Skeletal muscle satellite cell (primary cell): ENCODE measurements at regions not wholly inside any gene's neighbourhood (a gene's known extent, or its start where the extent isn't known, plus 50 kb on each side); places are given as distances from the start of the nearest gene placed in this dataset.

Experiments used
- H3K27me3 ChIP-seq: 2 replicates; pipeline ENCODE4 v1.7.0; 2013; ENCODE audit warnings: low read length; ENCODE audit not compliant: control insufficient read depth, insufficient read depth
- H3K36me3 ChIP-seq: 2 replicates; pipeline ENCODE4 v1.7.0; 2013; ENCODE audit warnings: mild to moderate bottlenecking, control low read depth, low read length; ENCODE audit not compliant: insufficient read depth
- H3K4me1 ChIP-seq: 2 replicates; pipeline ENCODE4 v1.7.0; 2013; ENCODE audit warnings: low read length; ENCODE audit not compliant: control insufficient read depth, insufficient read depth
- H3K4me2 ChIP-seq: 2 replicates; pipeline ENCODE4 v1.7.0; 2013; ENCODE audit warnings: mild to moderate bottlenecking, low read length
- H3K4me3 ChIP-seq: 2 replicates; pipeline ENCODE4 v1.7.0; 2013; ENCODE audit warnings: low read length
- H3K9ac ChIP-seq: 2 replicates; pipeline ENCODE4 v1.7.0; 2013; ENCODE audit warnings: mild to moderate bottlenecking, low read depth, low read length, moderate library complexity
- H3K9me3 ChIP-seq: replicated peaks from 2 replicates; pipeline ENCODE4 v1.7.0; 2013; ENCODE audit warnings: mild to moderate bottlenecking, control low read depth, low read length

- H3K4me1 ChIP-seq = no peaks in the 10 kb centered on the region
- H3K36me3 ChIP-seq = no peaks in the 10 kb centered on the region
- no peaks in the 10 kb centered on the region for H3K27me3 ChIP-seq
- no peak overlapping the region for H3K4me3 ChIP-seq
- H3K4me2 ChIP-seq = no peak overlapping the region
- H3K9me3 ChIP-seq = no peaks in the 10 kb centered on the region
- no peak overlapping the region for H3K9ac ChIP-seq
These were observed 182.1 kb upstream of the CARD18 start for GRCh38 chr11:105321696-105322095.

- Histone ChIP-seq H3K27me3 (no peaks in the 10 kb centered on the region), H3K36me3 (no peaks in the 10 kb centered on the region), H3K9ac (no peak overlapping the region), H3K9me3 (no peaks in the 10 kb centered on the region), H3K4me3 (no peak overlapping the region), H3K4me1 (no peaks in the 10 kb centered on the region), H3K4me2 (no peak overlapping the region)
These were observed 175.7 kb upstream of the CARD18 start for GRCh38 chr11:105315287-105315686.

GRCh38 chr11:105312266-105312665, 172.7 kb upstream of the CARD18 start:
- no peaks in the 10 kb centered on the region for H3K9me3 ChIP-seq
- no peaks in the 10 kb centered on the region for H3K36me3 ChIP-seq
- no peak overlapping the region for H3K9ac ChIP-seq
- no peak overlapping the region for H3K4me3 ChIP-seq
- H3K4me2 ChIP-seq = no peak overlapping the region
- no peaks in the 10 kb centered on the region for H3K4me1 ChIP-seq
- no peaks in the 10 kb centered on the region for H3K27me3 ChIP-seq

GRCh38 chr11:105298630-105299029, 159.1 kb upstream of the CARD18 start:
- H3K27me3 ChIP-seq = no peaks in the 10 kb centered on the region
- peaks cover 20% of the 10 kb centered on the region for H3K4me1 ChIP-seq
- no peak overlapping the region for H3K4me3 ChIP-seq
- no peaks in the 10 kb centered on the region for H3K36me3 ChIP-seq
- no peak overlapping the region for H3K9ac ChIP-seq
- no peak overlapping the region for H3K4me2 ChIP-seq
- no peaks in the 10 kb centered on the region for H3K9me3 ChIP-seq

- no peak overlapping the region for H3K9ac ChIP-seq
These were observed 158.6 kb upstream of the CARD18 start for GRCh38 chr11:105298174-105298573.

GRCh38 chr11:105297463-105297862, 157.9 kb upstream of the CARD18 start:
- peaks cover 20% of the 10 kb centered on the region for H3K4me1 ChIP-seq
- H3K9me3 ChIP-seq = no peaks in the 10 kb centered on the region
- no peaks in the 10 kb centered on the region for H3K36me3 ChIP-seq
- no peak overlapping the region for H3K4me3 ChIP-seq
- no peak overlapping the region for H3K9ac ChIP-seq
- no peaks in the 10 kb centered on the region for H3K27me3 ChIP-seq
- no peak overlapping the region for H3K4me2 ChIP-seq

More at GRCh38 chr11:105298174-105298573, 158.6 kb upstream of the CARD18 start:
- H3K9me3 ChIP-seq = no peaks in the 10 kb centered on the region
- H3K36me3 ChIP-seq = no peaks in the 10 kb centered on the region
- H3K4me2 ChIP-seq = no peak overlapping the region
- H3K27me3 ChIP-seq = no peaks in the 10 kb centered on the region
- peaks cover 20% of the 10 kb centered on the region for H3K4me1 ChIP-seq
- H3K4me3 ChIP-seq = no peak overlapping the region

- Histone ChIP-seq H3K9ac (no peak overlapping the region), H3K36me3 (no peaks in the 10 kb centered on the region), H3K9me3 (no peaks in the 10 kb centered on the region), H3K4me3 (no peak overlapping the region), H3K4me1 (peaks cover 20% of the 10 kb centered on the region), H3K27me3 (no peaks in the 10 kb centered on the region), H3K4me2 (no peak overlapping the region)
These were observed 157.2 kb upstream of the CARD18 start for GRCh38 chr11:105296806-105297205.

GRCh38 chr11:105296386-105296785, 156.8 kb upstream of the CARD18 start:
- no peak overlapping the region for H3K4me2 ChIP-seq
- H3K9me3 ChIP-seq = no peaks in the 10 kb centered on the region
- H3K27me3 ChIP-seq = no peaks in the 10 kb centered on the region
- no peak overlapping the region for H3K4me3 ChIP-seq
- peaks cover 20% of the 10 kb centered on the region for H3K4me1 ChIP-seq
- H3K36me3 ChIP-seq = no peaks in the 10 kb centered on the region
- H3K9ac ChIP-seq = no peak overlapping the region

GRCh38 chr11:105282658-105283057, 143.1 kb upstream of the CARD18 start:
- Histone ChIP-seq H3K9ac (no peak overlapping the region), H3K27me3 (no peaks in the 10 kb centered on the region), H3K4me1 (no peaks in the 10 kb centered on the region), H3K36me3 (no peaks in the 10 kb centered on the region), H3K4me2 (no peak overlapping the region), H3K9me3 (no peaks in the 10 kb centered on the region), H3K4me3 (no peak overlapping the region)

GRCh38 chr11:105274631-105275030, 135.1 kb upstream of the CARD18 start:
- no peaks in the 10 kb centered on the region for H3K4me1 ChIP-seq
- H3K36me3 ChIP-seq = no peaks in the 10 kb centered on the region
- H3K9ac ChIP-seq = no peak overlapping the region
- no peaks in the 10 kb centered on the region for H3K27me3 ChIP-seq
- no peak overlapping the region for H3K4me3 ChIP-seq
- no peaks in the 10 kb centered on the region for H3K9me3 ChIP-seq
- no peak overlapping the region for H3K4me2 ChIP-seq

GRCh38 chr11:105273660-105274280, 134.2 kb upstream of the CARD18 start:
- no peaks in the 10 kb centered on the region for H3K36me3 ChIP-seq
- H3K4me3 ChIP-seq = no peak overlapping the region
- no peak overlapping the region for H3K4me2 ChIP-seq
- no peaks in the 10 kb centered on the region for H3K9me3 ChIP-seq
- H3K27me3 ChIP-seq = no peaks in the 10 kb centered on the region
- H3K9ac ChIP-seq = no peak overlapping the region
- no peaks in the 10 kb centered on the region for H3K4me1 ChIP-seq

- no peaks in the 10 kb centered on the region for H3K9me3 ChIP-seq
- H3K36me3 ChIP-seq = no peaks in the 10 kb centered on the region
- H3K9ac ChIP-seq = no peak overlapping the region
- H3K27me3 ChIP-seq = no peaks in the 10 kb centered on the region
- no peaks in the 10 kb centered on the region for H3K4me1 ChIP-seq
- H3K4me2 ChIP-seq = no peak overlapping the region
- H3K4me3 ChIP-seq = no peak overlapping the region
These were observed 130.3 kb upstream of the CARD18 start for GRCh38 chr11:105269862-105270261.
